ENCODE measurements at regions not wholly inside any gene's neighbourhood (a gene's known extent, or its start where the extent isn't known, plus 50 kb on each side); places are given as distances from the start of the nearest gene placed in this dataset.

GRCh38 chr6:150705392-150705791, 105.7 kb downstream of the PLEKHG1 start:
- TF ChIP-seq, protein P1, sequence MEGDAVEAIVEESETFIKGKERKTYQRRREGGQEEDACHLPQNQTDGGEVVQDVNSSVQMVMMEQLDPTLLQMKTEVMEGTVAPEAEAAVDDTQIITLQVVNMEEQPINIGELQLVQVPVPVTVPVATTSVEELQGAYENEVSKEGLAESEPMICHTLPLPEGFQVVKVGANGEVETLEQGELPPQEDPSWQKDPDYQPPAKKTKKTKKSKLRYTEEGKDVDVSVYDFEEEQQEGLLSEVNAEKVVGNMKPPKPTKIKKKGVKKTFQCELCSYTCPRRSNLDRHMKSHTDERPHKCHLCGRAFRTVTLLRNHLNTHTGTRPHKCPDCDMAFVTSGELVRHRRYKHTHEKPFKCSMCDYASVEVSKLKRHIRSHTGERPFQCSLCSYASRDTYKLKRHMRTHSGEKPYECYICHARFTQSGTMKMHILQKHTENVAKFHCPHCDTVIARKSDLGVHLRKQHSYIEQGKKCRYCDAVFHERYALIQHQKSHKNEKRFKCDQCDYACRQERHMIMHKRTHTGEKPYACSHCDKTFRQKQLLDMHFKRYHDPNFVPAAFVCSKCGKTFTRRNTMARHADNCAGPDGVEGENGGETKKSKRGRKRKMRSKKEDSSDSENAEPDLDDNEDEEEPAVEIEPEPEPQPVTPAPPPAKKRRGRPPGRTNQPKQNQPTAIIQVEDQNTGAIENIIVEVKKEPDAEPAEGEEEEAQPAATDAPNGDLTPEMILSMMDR (IDR thresholded peaks at IDR 0.05) = no peak
- no peak for TF ChIP-seq POLR2A (IDR thresholded peaks at IDR 0.05)
- TF ChIP-seq POLR2AphosphoS5 (IDR thresholded peaks at IDR 0.05) = no peak
